Endometrium (tissue), 2 donors: ENCODE measurements at regions not wholly inside any gene's neighbourhood (a gene's known extent, or its start where the extent isn't known, plus 50 kb on each side); places are given as distances from the start of the nearest gene placed in this dataset.
A peak's percentile ranks its signal among the peaks of the same experiment; 100 is the strongest.
"Not testable (repeated sequence)": the region's sequence is repeated elsewhere in the genome, so short reads cannot be mapped to it uniquely, and the experiment has no call there.

ENCODE experiments used
- FAIRE-seq: peaks from 2 replicates; lab custom pipeline; 2012; peaks lifted over from hg19 to GRCh38; lab: Jason Lieb, UNC
- donor health status: control.
- donor health status: control.

GRCh38 chr13:66152596-66152995 lies 1077.5 kb downstream of the PCDH9 start:
- FAIRE-seq, result no peak

- not testable (repeated sequence) for FAIRE-seq
Observed at GRCh38 chr13:66144357-66144756, 1085.8 kb downstream of the PCDH9 start.

- FAIRE-seq, result no peak
Observed at GRCh38 chr13:66139701-66140100, 1090.4 kb downstream of the PCDH9 start.

- FAIRE-seq, result no peak
Observed at GRCh38 chr13:66139250-66139649, 1090.9 kb downstream of the PCDH9 start.

GRCh38 chr13:66138172-66138811 lies 1091.8 kb downstream of the PCDH9 start:
- FAIRE-seq, result no peak

GRCh38 chr13:66137384-66137783 lies 1092.8 kb downstream of the PCDH9 start:
- FAIRE-seq, result no peak

GRCh38 chr13:66128692-66129269 lies 1101.4 kb downstream of the PCDH9 start:
- FAIRE-seq, result no peak

GRCh38 chr13:66128201-66128600 lies 1101.9 kb downstream of the PCDH9 start:
- FAIRE-seq, result no peak

GRCh38 chr13:66117563-66117962 lies 1112.6 kb downstream of the PCDH9 start:
- FAIRE-seq, result no peak

GRCh38 chr13:66113882-66114526 lies 1116.1 kb downstream of the PCDH9 start:
- FAIRE-seq, result no peak

GRCh38 chr13:66111628-66112027 lies 1118.5 kb downstream of the PCDH9 start:
- FAIRE-seq, result no peak

- no peak for FAIRE-seq
Observed at GRCh38 chr13:66106246-66106645, 1123.9 kb downstream of the PCDH9 start.

- FAIRE-seq, result no peak
Observed at GRCh38 chr13:66102864-66103263, 1127.3 kb downstream of the PCDH9 start.

- no peak for FAIRE-seq
Observed at GRCh38 chr13:66099825-66100224, 1130.3 kb downstream of the PCDH9 start.

- FAIRE-seq, result no peak
Observed at GRCh38 chr13:66098931-66099628, 1131.1 kb downstream of the PCDH9 start.

- no peak for FAIRE-seq
Observed at GRCh38 chr13:66089711-66090110, 1140.4 kb downstream of the PCDH9 start.

- FAIRE-seq, result no peak
Observed at GRCh38 chr13:66087269-66087710, 1142.8 kb downstream of the PCDH9 start.

GRCh38 chr13:66077132-66077689 lies 1152.9 kb downstream of the PCDH9 start:
- no peak for FAIRE-seq

- no peak for FAIRE-seq
Observed at GRCh38 chr13:66076417-66076816, 1153.7 kb downstream of the PCDH9 start.

- FAIRE-seq, result no peak
Observed at GRCh38 chr13:66074018-66074615, 1156.0 kb downstream of the PCDH9 start.

- FAIRE-seq, result peak; percentile 91
Observed at GRCh38 chr13:66072097-66072496, 1158.0 kb downstream of the PCDH9 start.

- FAIRE-seq, result no peak
Observed at GRCh38 chr13:66071608-66072007, 1158.5 kb downstream of the PCDH9 start.
